Endothelial cell of umbilical vein (primary cell): ENCODE measurements at regions not wholly inside any gene's neighbourhood (a gene's known extent, or its start where the extent isn't known, plus 50 kb on each side); places are given as distances from the start of the nearest gene placed in this dataset.
A peak's percentile ranks its signal among the peaks of the same experiment; 100 is the strongest.

Source experiments
- BruUV-seq: library from RNA; stranded (reverse); fragments of 400-500 nt; replicated peaks from 2 replicates; lab custom pipeline; 2021; lab: Mats Ljungman, UMichigan
- CTCF ChIA-PET: fragments of 300-600, 350-600 bp; sonication (Branson Sonifier 250); formaldehyde crosslinking; loops from one replicate; lab custom pipeline; 2021; ENCODE audit warnings: antibody characterized with exemption, inconsistent platforms; lab: Charles Lee
- POLR2A ChIA-PET: fragments of 300-600, 350-600 bp; sonication (Branson Sonifier 250); formaldehyde crosslinking; loops from one replicate; lab custom pipeline; 2021; ENCODE audit warnings: antibody characterized with exemption, inconsistent platforms; lab: Charles Lee
- DNase-seq: peaks from one replicate; pipeline ENCODE4 v3.0.0-alpha.2; 2011; ENCODE audit warnings: low read depth, low spot score
- FAIRE-seq: peaks from 2 replicates; lab custom pipeline; 2011; peaks lifted over from hg19 to GRCh38; lab: Jason Lieb, UNC
- H2AFZ ChIP-seq: 2 replicates; pipeline ENCODE4 v1.6.0; 2012; ENCODE audit warnings: low read depth, low read length, control low read depth, inconsistent platforms
- H3K27ac ChIP-seq: 2 replicates; pipeline ENCODE4 v1.5.1; 2011; ENCODE audit warnings: low read depth, mild to moderate bottlenecking, control low read depth, low read length, moderate library complexity; ENCODE audit not compliant: insufficient read depth
- H3K27me3 ChIP-seq, 2 experiments: 2 replicates each; pipeline versions ENCODE4 v1.6.0 to v1.6.1; 2011; ENCODE audit warnings: low read length in 2 of 2, mixed read lengths in 1 of 2; ENCODE audit not compliant: control insufficient read depth in 2 of 2, insufficient read depth in 2 of 2
- H3K36me3 ChIP-seq, 2 experiments: 2 replicates in 1 of 2; 3 replicates in 1 of 2; pipeline ENCODE4 v1.5.1; 2011; ENCODE audit warnings: low read length in 2 of 2, mild to moderate bottlenecking in 1 of 2, moderate library complexity in 1 of 2; ENCODE audit not compliant: control insufficient read depth in 2 of 2, insufficient read depth in 2 of 2; ENCODE audit errors: extremely low read depth in 1 of 2
- H3K4me1 ChIP-seq: 3 replicates; pipeline ENCODE4 v1.5.1; 2011; ENCODE audit warnings: mild to moderate bottlenecking, low read length; ENCODE audit not compliant: control insufficient read depth, insufficient read depth; ENCODE audit errors: extremely low read depth
- H3K4me2 ChIP-seq: 2 replicates; pipeline ENCODE4 v1.6.1; 2011; ENCODE audit warnings: low read length, control low read depth, mixed read lengths; ENCODE audit not compliant: insufficient read depth
- H3K4me3 ChIP-seq, 3 experiments: fragments of 200-600 bp in 1 of 3; sonication (generic), shearing (Covaris generic) in 1 of 3; replicated peaks in 1 of 3; 2 replicates each; pipeline ENCODE4 v1.5.1; 2011 to 2016; ENCODE audit warnings: control low read depth in 3 of 3, low read length in 3 of 3, mild to moderate bottlenecking in 2 of 3, inconsistent platforms in 1 of 3, low read depth in 1 of 3, moderate library complexity in 1 of 3; ENCODE audit not compliant: insufficient read depth in 1 of 3
- H3K79me2 ChIP-seq: 2 replicates; pipeline ENCODE4 v1.6.0; 2012; ENCODE audit warnings: low read length, inconsistent platforms; ENCODE audit not compliant: control insufficient read depth, insufficient read depth
- H3K9ac ChIP-seq: replicated peaks from 2 replicates; pipeline ENCODE3; 2011; ENCODE audit warnings: low read length, control low read depth; ENCODE audit not compliant: insufficient read depth; ENCODE audit errors: extremely low read depth
- H3K9me1 ChIP-seq: replicated peaks from 3 replicates; pipeline ENCODE4 v1.6.0; 2011; ENCODE audit warnings: mild to moderate bottlenecking, low read length; ENCODE audit not compliant: control insufficient read depth, insufficient read depth; ENCODE audit errors: extremely low read depth
- H3K9me3 ChIP-seq: replicated peaks from 2 replicates; pipeline ENCODE4 v1.5.1; 2012; ENCODE audit warnings: low read length, inconsistent platforms; ENCODE audit not compliant: control insufficient read depth, insufficient read depth
- H4K20me1 ChIP-seq: replicated peaks from 2 replicates; pipeline ENCODE3; 2011; ENCODE audit warnings: mild to moderate bottlenecking, low read length; ENCODE audit not compliant: control insufficient read depth, insufficient read depth; ENCODE audit errors: extremely low read depth
- CTCF ChIP-seq, 2 donors: IDR thresholded peaks; 1 replicate in 1 of 2; 2 replicates in 1 of 2; pipeline ENCODE4 v1.5.1; 2011; ENCODE audit warnings: low read length in 2 of 2, mild to moderate bottlenecking in 2 of 2, moderate library complexity in 2 of 2, control low read depth in 1 of 2, inconsistent platforms in 1 of 2, low read depth in 1 of 2; ENCODE audit not compliant: insufficient read depth in 1 of 2; ENCODE audit errors: extremely low read depth in 1 of 2
- EZH2 ChIP-seq: IDR thresholded peaks from 2 replicates; pipeline ENCODE4 v1.6.1; 2012; ENCODE audit warnings: borderline replicate concordance, low read depth, mild to moderate bottlenecking, moderate library complexity, low read length, inconsistent platforms; ENCODE audit not compliant: severe bottlenecking
- FOS ChIP-seq: IDR thresholded peaks from 2 replicates; pipeline ENCODE4 v1.6.1; 2011; ENCODE audit warnings: mild to moderate bottlenecking, low read length, moderate library complexity, borderline replicate concordance; ENCODE audit not compliant: insufficient read depth
- GATA2 ChIP-seq: IDR thresholded peaks from 2 replicates; pipeline ENCODE4 v1.7.0; 2011; ENCODE audit warnings: low read depth, mild to moderate bottlenecking, moderate library complexity, mixed read lengths, low read length; ENCODE audit not compliant: insufficient read length, insufficient read depth
- JUN ChIP-seq: IDR thresholded peaks from 2 replicates; pipeline ENCODE4 v1.6.1; 2011; ENCODE audit warnings: borderline replicate concordance, low read depth; ENCODE audit not compliant: insufficient read length, insufficient read depth
- MAX ChIP-seq: IDR thresholded peaks from 2 replicates; pipeline ENCODE4 v1.6.1; 2011; ENCODE audit not compliant: insufficient read depth, insufficient read length
- MYC ChIP-seq: IDR thresholded peaks from one replicate; pipeline ENCODE4 v1.6.1; 2011; ENCODE audit warnings: mild to moderate bottlenecking, low read depth, low read length
- dilution Hi-C: fragments of 300-500 bp; cut with MboI; formaldehyde crosslinking; loops from one replicate; pipeline ENCODE4 v1.15.0; 2019; ENCODE audit warnings: low sequenced_read_pairs; ENCODE audit not compliant: extremely low pct_ligation_motif_present
- intact Hi-C: fragments of 100-400 bp; cut with micrococcal nuclease; formaldehyde crosslinking; loops from one replicate; pipeline ENCODE4 v1.10.0; 2022

- H3K36me3 ChIP-seq = no peaks in the 10 kb centered on the region
- FAIRE-seq = no peak
- CTCF ChIA-PET = interaction anchor here (1.7 to 1.8 kb wide), 2 partner anchors 7 to 9 kb away, joined by 4 to 5 read pairs; no protein-coding TSS in a partner anchor
- no peak overlapping the region for H3K27ac ChIP-seq
- H3K4me3 ChIP-seq = no peak overlapping the region
- BruUV-seq = no TSS peak
- H2AFZ ChIP-seq = peak overlapping the region; percentile 34
- no peaks in the 10 kb centered on the region for H4K20me1 ChIP-seq
- TF ChIP-seq GATA2 (no peak), MYC (no peak), JUN (no peak), CTCF (IDR thresholded peaks at IDR 0.05; ENCODE audit: extremely low read depth in 1 of 2, insufficient read depth in 1 of 2, low read depth in 1 of 2, low read length in 2 of 2) (no peak), FOS (no peak), EZH2 (no peak), MAX (no peak)
- no peak overlapping the region for H3K9ac ChIP-seq
- no peaks in the 10 kb centered on the region for H3K9me1 ChIP-seq
- no peak overlapping the region for H3K4me2 ChIP-seq
- POLR2A ChIA-PET = no interaction called here
- no peaks in the 10 kb centered on the region for H3K79me2 ChIP-seq
- no peaks in the 10 kb centered on the region for H3K4me1 ChIP-seq
- no peak for DNase-seq
- dilution Hi-C loops = no loop called here
- no peaks in the 10 kb centered on the region for H3K27me3 ChIP-seq
- H3K9me3 ChIP-seq = no peaks in the 10 kb centered on the region
- intact Hi-C loops = no loop called here
These were observed 477.2 kb downstream of the BRINP3 start for GRCh38 chr1:190000365-190000872.
